ENCODE measurements at regions not wholly inside any gene's neighbourhood (a gene's known extent, or its start where the extent isn't known, plus 50 kb on each side); places are given as distances from the start of the nearest gene placed in this dataset.

GRCh38 chrX:118222421-118222820 lies 105.8 kb upstream of the KLHL13 start:
- Histone ChIP-seq H2BK15ac (ENCODE audit: low read depth, low read length) (no peak overlapping the region), H3K79me1 (ENCODE audit: low read depth in 1 of 2, low read length in 2 of 2) (no peaks in the 10 kb centered on the region), H3K4me2 (ENCODE audit: low read depth, low read length) (no peak overlapping the region), H3K9me1 (ENCODE audit: insufficient read depth, low read length) (no peaks in the 10 kb centered on the region), H3K23ac (ENCODE audit: low read depth, low read length) (no peak overlapping the region), H2AK9ac (replicated peaks; ENCODE audit: low read depth, low read length, poor library complexity) (no peak overlapping the region), H3K18ac (ENCODE audit: low read depth, low read length) (no peak overlapping the region), H2BK5ac (ENCODE audit: low read depth, low read length, poor library complexity, severe bottlenecking) (no peak overlapping the region), H3K4me1 (ENCODE audit: control insufficient read depth, insufficient read depth, low read length) (no peaks in the 10 kb centered on the region), H4K91ac (ENCODE audit: insufficient read depth, low read depth, low read length) (no peak overlapping the region), H4K5ac (ENCODE audit: low read depth, low read length) (no peak overlapping the region), H4K8ac (ENCODE audit: low read depth in 2 of 2, low read length in 2 of 2) (no peak overlapping the region), H3K14ac (replicated peaks; ENCODE audit: low read depth, low read length) (no peak overlapping the region), H3K56ac (ENCODE audit: extremely low read depth, insufficient read depth, low read length) (no peak overlapping the region), H3K4ac (ENCODE audit: low read depth, low read length) (no peak overlapping the region), H2AFZ (replicated peaks; ENCODE audit: low read length, poor library complexity) (no peak overlapping the region), H2BK20ac (ENCODE audit: low read depth, low read length) (no peak overlapping the region), H4K20me1 (ENCODE audit: insufficient read depth, low read length) (no peaks in the 10 kb centered on the region), H3K36me3 (ENCODE audit: control insufficient read depth, insufficient read depth, low read length) (no peaks in the 10 kb centered on the region), H3K9me3 (ENCODE audit: control insufficient read depth, insufficient read depth, low read length) (no peaks in the 10 kb centered on the region), H2AK5ac (ENCODE audit: low read depth, low read length) (no peak overlapping the region), H2BK120ac (ENCODE audit: low read depth, low read length) (no peak overlapping the region), H3K9ac (ENCODE audit: low read depth, low read length) (no peak overlapping the region), H3K4me3 (ENCODE audit: insufficient read depth, low read depth, low read length) (no peak overlapping the region), H3K27me3 (ENCODE audit: control insufficient read depth, insufficient read depth, low read length) (no peaks in the 10 kb centered on the region), H3K27ac (ENCODE audit: insufficient read depth, low read length) (no peak overlapping the region)
- in situ Hi-C loops (cut with MboI; ENCODE audit: low sequenced_read_pairs) (no loop called here), dilution Hi-C loops (cut with HindIII; ENCODE audit: low sequenced_read_pairs, unreplicated experiment) (no loop called here), intact Hi-C loops (cut with micrococcal nuclease) (loop anchor here (10.0 kb wide), 1 partner anchor 108 kb away; the partner anchor contains the start of gene KLHL13)
- no peak for TF ChIP-seq NFE2L2 (IDR thresholded peaks at IDR 0.05; ENCODE audit: low read depth, low read length)
- POLR2A ChIA-PET (ENCODE audit: unreplicated experiment): no interaction called here
- BruUV-seq (replicated peaks): no TSS peak
- CTCF ChIA-PET: no interaction called here
- DNase-seq (no peak), ATAC-seq (ENCODE audit: low read depth) (no peak)

Measured in IMR-90 (cell line).